B cell (primary cell): ENCODE measurements at regions not wholly inside any gene's neighbourhood (a gene's known extent, or its start where the extent isn't known, plus 50 kb on each side); places are given as distances from the start of the nearest gene placed in this dataset.

ENCODE experiments used
- EZH2 ChIP-seq: IDR thresholded peaks from 2 replicates; pipeline ENCODE4 v1.6.1; 2012; ENCODE audit warnings: borderline replicate concordance, low read depth, mild to moderate bottlenecking, moderate library complexity, low read length; ENCODE audit not compliant: insufficient read depth, poor library complexity, severe bottlenecking
- TF ChIP-seq, protein P1 (sequence below): fragments of 200-600 bp; IDR thresholded peaks from one replicate; pipeline ENCODE4 v1.8.0; 2022; ENCODE audit warnings: antibody characterized with exemption, mild to moderate bottlenecking

DNA sequence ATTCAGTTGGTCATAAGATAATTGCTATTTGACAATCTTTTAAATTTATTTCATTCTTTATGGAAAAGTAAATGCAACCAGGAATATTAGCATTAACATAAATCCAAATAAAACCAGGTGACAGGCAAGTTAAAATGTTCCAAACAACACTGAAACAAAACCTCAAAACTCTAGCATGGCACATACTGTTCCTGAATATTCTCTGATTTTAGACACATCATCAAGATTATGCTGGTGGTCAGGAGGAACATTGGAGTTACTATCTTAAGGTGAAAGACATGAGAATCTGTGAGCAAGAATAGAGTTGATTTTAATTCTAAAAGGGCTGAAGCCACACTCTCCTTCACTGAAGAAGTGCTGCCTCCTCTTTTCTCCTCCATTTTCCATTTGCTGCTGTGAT lies 421.0 kb upstream of the THBS1 start:
- TF ChIP-seq, protein P1, sequence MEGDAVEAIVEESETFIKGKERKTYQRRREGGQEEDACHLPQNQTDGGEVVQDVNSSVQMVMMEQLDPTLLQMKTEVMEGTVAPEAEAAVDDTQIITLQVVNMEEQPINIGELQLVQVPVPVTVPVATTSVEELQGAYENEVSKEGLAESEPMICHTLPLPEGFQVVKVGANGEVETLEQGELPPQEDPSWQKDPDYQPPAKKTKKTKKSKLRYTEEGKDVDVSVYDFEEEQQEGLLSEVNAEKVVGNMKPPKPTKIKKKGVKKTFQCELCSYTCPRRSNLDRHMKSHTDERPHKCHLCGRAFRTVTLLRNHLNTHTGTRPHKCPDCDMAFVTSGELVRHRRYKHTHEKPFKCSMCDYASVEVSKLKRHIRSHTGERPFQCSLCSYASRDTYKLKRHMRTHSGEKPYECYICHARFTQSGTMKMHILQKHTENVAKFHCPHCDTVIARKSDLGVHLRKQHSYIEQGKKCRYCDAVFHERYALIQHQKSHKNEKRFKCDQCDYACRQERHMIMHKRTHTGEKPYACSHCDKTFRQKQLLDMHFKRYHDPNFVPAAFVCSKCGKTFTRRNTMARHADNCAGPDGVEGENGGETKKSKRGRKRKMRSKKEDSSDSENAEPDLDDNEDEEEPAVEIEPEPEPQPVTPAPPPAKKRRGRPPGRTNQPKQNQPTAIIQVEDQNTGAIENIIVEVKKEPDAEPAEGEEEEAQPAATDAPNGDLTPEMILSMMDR = no peak
- TF ChIP-seq EZH2 = no peak
